Stimulated activated CD4-positive, alpha-beta T cell treated with anti-CD3 and anti-CD28 coated beads, Interleukin-1b, Interleukin-23, amount 100 ng/mL, for 24 hours (primary cell): ENCODE measurements at regions not wholly inside any gene's neighbourhood (a gene's known extent, or its start where the extent isn't known, plus 50 kb on each side); places are given as distances from the start of the nearest gene placed in this dataset.
"Not testable (repeated sequence)": the region's sequence is repeated elsewhere in the genome, so short reads cannot be mapped to it uniquely, and the experiment has no call there.

ENCODE experiments used
- DNase-seq, 4 experiments: peaks; one replicate each; pipeline ENCODE4 v3.0.0-alpha.2; 2020; ENCODE audit warnings: low read depth in 4 of 4, low spot score in 1 of 4

DNA sequence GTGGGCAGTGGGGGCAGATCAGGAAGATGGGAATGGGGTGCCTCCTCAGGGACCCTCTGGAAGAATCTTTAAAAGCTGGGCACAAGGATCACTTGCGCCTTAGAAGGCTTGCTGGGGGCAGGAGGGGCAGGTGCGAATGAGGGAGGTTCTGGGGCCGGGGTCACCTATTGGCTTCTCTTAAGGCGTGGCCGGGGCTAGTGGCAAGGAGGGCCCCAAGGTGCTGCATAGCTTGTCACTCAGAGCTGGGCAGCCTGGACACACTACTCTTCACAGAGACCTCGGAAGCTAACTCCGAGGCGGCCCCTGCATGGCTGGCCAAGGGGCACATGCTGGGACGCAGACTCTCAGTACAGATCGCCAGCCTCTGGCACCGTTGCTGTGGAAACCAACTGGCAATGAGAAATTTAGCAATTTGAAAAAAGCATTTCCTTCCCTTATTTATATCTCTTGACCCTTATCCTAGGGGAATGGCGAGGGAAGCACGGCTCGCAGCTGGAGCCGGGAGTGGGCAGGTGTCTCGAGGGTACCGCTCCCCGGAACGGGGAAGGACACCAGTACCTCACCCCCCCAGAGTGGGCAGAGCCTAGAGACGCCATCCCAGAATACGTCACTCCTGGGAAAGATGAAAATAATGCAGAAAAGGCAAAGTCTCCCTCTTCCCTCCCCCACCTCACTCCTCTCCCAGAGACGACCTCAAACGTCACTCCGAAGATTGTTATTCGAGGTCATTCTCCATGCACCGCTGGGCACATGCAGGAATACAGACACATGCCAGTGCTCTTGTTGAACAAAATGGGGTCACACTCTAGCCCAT is 188.1 kb downstream of the CTTN start:
- no peak for DNase-seq

DNA sequence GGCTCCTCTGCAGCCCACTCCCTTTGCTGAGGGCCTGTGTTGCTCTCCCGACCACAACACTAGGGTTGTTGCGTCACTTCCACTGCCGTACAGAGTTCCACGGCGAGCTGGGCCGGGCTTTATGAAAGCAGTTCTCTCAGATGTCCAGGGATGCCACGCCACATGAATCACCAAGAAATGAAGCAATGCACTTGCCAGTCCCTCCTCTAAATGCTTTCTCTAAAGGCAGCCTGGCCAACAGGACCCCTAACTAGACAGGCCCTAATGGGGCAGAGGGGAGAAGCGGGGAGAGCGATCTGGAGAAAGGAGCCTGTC is 188.7 kb downstream of the CTTN start:
- no peak for DNase-seq

DNA sequence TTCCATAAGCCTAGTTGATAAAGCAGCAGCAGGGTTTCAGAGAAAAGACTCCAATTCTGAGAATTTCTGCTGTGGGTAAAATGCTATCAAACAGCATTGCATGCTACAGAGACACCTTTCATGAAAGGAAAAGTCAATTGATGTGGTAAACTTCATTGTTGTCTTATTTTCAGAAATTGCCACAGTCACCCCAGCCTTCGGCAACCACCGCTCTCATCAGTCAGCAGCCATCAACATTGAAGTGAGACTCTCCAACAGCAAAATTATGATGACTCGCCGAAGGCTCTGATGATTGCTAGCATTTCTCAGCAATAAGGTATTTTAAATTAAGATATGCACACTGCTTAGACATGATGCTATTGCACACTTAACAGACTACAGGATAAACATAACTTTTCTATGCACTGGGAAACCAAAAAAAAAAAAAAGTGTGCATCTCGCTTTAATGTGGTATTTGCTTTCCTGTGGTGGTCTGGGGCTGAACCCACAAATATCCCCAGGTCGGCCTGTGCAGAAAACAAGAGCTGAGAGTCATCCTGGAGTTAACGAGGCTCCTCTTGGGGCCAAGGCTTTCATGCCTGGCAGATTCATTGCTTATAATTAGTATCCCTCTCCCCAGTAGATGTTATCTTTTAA is 192.1 kb downstream of the CTTN start:
- no peak for DNase-seq

DNA sequence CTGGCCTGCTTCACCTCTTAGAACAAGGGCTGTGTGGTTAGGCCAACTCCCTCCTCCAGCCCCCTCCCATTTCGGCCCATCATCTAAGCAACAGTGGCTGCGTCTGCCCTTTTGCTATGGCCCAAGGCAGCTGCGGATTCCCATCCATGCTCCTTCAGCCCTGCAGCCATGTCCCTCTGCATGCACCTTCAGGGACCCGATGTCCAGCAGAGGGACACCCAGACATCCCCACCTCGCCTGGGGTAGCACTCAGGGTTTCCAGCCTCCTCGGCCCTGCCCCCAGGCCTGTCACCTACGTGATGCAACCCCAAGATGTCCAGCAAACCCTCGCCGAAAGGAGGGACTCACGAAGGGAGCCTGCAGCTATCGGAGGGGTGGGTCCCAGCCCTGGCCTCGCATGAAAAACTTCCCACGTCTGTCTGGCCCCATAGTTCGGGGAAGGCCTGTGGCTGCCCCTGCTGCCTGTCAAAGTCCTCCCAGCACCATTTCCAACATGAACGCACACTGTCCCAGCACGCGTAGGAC is 194.4 kb downstream of the CTTN start:
- DNase-seq = no peak

DNA sequence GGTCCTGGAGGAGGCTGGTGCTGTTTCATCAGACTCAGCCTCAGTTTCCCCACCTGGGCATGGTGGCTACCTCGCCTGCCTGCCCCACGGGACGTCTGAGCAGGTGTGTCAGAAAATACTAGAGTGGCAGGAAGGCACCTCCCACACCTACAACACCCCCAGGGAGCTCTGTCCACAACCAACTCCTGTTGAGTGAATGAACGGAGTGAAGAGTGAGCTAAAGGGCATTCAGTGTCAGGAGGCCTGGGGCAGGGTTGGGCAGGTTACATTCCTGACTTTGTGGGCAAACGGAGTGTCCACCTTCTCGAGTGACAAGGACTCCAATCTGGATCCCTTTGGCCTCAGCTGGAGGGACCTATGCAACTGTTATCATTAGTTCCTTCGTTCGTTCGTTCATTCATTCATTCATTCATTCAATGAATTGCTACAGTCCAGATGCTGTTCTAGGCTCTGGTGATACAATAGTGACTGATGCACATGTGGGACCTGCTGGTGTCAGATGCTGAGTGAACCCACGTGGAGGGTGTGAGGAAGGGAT is 195.2 kb downstream of the CTTN start:
- DNase-seq = no peak

DNA sequence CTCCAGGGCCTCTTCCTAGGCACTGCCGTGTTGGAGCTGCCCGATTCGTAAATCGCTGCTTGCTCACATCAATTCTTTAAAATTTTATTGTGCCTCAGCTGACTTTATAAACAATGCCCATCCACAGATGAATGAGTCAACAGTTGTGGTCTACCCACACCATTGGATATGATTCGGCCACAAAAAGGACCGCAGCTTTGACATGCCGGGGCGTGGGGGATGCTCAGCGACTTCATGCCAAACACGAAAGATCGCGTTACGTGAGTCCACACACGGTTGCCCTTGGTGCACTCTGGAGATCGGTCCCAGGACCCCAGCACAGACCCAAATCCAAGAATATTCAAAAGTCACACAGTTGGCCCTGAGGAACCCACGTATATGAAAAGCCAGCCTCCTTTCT is 195.7 kb downstream of the CTTN start:
- no peak for DNase-seq

DNA sequence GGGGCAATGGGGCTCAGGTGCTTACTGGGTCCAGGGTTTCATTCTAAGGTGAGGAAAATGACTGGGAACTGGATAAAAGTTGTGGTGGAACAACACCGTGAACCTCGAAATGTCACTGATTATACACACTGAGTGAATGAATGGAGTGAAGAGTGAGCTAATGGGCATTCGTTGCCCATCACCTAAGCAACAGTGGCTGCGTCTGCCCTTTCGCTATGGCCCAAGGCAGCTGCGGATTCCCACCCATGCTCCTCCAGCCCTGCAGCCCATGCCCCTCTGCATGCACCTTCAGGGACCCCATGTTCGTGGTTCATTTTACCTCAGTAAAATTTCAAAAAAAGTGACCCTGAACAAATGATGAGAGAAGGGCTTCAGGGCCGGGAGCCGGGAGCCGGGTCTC is 196.3 kb downstream of the CTTN start:
- no peak for DNase-seq

DNA sequence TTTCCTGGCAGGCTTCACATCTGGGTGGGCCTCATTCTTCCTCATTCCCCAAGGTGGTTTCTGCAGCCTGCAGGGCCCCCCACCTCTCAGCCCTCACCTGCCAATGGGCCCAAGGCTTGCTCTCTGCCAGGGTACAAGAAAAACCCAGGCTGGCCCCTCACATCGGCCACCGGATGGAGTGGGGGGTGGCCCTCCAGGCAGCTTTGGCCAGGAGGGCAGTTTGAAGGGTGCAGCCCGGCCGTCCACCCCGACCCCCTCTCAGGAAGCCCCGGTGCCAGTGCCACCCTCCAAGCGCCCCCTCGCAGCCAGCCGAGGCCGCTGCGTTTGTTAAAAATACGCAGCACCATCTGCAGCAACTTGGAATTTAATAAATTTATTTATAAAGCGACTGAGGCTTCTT is 196.7 kb downstream of the CTTN start:
- no peak for DNase-seq

DNA sequence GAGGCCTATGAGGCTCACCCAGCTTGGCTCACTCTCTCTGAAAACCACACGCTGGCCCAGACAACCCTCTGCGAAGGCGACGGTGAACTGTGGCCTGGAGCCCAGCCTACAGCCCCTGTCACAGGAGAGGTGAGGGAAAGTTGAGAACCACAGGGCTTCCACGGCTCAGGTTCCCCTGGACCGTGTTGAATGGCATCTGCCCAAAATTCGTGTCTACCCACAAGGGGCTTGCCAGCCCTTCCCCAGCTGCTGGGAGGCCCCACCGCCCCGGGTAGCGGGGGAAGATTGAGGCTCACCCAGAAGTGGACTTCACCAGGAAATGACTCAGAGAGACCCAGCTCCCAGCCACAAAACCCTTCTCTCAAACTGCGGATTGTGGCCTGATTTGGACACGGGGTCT is 197.1 kb downstream of the CTTN start:
- no peak for DNase-seq

DNA sequence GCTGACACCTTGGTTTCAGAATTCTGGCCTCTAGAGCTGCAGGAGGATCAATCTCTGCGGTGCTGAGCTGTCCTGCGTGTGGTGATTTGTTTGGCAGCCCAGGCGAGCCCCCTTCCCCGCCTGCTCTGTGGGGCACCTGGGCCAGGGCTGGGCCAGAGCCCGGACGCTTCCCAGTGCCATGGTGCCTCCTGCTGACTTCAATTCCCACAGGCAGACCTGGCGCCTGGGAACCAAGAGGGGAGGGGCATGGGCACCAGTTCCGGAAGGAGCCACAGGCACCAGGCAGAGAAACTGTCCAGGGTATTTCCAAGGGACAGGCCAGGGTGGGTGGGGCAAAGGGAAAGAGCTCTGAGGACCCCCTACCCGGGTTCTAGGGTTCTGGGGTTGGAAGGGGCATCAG is 197.8 kb downstream of the CTTN start:
- DNase-seq = no peak

DNA sequence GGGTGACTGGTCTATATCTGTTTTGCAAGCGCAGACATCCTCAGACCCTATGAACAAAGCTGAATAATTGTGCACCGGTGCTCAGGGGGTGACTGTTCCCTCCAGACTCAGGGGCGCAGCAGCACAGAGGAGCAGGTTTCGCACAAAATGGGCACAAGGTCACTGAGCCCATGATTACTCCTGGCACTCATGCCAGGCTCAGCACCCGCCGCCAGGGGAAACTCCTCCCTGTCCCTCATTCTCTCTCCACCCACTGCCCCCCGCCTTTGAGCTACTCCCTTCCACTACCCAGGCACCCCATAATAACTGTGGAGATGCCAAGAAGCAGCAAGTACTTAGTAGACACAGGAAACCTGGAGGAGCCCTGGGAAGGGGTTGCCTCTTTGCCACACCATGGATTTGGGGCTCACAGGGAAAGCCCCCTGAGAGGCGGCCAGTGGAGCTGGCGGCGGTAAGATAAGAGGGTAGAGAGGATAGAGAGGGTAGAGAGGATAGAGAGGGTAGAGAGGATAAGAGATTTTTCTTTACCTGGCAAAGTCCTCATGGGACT is 198.8 kb downstream of the CTTN start:
- DNase-seq = no peak

DNA sequence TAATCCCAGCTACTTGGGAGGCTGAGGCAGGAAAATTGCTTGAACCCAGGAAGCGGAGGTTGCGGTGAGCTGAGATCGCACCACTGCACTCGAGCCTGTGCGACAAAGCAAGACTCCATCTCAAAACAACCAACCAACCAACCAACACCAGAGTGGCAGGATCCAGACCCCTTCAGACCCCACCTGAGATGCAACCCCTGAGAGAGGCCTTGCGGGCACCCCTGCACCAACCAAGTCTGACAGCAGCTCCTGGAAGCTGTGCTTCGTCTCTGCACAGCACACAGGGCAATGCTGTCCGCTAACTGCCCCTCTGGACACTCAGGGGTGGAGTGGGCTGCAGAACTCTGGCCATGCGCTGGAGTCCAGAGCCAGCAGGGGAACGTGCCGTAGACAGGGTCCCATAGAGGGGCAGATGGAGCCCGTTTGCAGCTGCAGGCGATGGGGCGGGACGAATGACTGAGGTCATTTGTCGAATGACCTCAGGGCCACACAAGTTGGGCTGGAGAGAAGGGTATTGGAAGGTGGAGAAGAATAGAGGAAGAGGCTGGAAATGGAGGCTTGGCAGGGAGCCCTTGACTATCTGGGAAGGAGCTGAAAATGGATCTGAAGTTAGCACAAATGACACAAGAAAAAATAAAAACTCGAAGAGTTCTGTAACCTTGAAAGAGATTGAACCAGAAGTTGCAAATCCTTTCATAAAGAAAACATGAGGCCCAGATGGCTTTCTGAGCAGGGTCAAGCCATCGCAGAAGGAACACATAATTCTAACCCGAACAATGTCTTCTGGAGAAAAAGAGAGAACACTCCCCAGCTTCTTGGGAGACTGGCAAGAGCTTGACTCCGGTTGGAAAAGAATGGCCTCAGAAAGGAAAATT is 199.7 kb downstream of the CTTN start:
- no peak for DNase-seq

DNA sequence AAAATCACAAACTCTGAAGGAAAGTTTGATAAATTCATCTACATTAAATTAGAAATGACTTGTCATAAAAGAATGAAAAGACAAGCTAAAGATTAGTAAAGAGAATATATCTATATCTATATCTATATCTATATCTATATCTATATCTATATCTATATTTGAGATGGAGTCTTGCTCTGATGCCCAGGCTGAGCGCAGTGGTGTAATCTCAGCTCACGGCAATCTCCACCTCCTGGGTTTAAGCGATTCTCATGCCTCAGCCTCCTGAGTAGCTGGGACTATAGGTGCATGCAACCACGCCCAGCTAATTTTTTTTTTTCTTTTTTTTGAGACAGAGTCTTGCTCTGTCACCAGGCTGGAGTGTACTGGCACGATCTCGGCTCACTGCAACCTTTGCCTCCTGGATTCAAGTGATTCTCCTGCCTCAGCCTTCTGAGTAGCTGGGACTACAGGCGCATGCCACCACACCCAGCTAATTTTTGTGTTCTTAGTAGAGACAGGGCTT is 202.6 kb downstream of the CTTN start:
- DNase-seq = not testable (repeated sequence)

DNA sequence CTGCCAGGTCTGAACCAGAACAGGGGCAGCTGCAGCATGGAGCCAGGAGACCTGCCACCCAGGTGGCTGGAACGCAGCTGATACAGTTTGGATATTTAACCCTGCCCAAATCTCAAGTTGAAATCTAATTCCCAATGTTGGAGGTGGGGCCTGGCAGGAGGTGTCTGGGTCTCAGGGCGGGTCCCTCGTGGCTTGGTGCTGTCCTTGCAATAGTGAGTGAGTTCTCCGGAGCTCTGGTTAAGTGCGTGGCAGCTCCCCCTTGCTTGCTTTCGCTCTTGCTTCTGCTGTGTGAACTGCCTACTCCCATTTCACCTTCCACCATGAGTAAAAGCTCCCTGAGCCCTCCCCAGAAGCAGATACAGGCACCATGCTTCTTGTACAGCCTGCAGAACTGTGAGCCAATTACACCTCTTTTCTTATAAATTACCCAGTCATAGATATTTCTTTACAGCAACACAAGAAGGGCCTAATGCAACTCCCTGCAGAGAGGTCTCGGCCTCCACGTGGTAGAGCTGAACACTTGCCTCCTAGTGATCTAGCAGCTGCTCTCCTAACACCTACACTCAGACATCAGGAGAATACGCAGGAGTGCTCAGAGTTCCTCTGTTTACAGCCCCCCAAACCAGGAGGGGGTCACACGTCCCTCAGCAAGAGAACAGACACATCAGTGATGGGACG is 203.7 kb downstream of the CTTN start:
- DNase-seq = no peak

DNA sequence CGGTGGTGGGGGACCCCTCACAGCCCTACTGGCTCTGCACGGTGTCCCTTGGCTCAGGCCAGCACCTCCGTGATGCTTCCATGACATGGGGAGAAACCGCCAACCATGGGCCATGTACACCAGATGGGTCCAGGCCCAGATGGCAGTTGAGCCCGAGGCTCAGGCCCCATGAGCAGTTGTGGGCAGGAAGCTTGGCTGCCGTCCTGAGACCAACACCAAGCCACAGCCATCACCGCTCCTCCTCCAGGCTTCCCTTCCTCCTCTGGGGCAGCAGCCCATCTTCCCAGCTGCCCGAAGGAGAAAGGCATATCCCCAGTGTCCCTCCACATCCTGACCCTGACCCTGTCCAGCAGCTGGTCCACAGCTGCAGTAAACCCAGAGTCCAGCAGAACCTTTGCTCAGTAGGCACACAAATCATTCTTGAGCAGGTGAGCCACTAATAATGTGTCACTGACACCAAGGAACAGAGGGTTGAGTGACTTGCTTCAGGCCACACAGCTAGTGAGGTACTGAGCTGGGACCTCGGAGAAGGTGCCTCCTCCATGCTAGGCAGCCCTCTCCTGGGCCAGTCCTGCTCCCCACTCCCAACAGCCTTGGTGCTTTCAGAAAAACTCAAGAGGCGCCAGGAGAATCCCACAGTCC is 204.9 kb downstream of the CTTN start:
- DNase-seq = no peak

DNA sequence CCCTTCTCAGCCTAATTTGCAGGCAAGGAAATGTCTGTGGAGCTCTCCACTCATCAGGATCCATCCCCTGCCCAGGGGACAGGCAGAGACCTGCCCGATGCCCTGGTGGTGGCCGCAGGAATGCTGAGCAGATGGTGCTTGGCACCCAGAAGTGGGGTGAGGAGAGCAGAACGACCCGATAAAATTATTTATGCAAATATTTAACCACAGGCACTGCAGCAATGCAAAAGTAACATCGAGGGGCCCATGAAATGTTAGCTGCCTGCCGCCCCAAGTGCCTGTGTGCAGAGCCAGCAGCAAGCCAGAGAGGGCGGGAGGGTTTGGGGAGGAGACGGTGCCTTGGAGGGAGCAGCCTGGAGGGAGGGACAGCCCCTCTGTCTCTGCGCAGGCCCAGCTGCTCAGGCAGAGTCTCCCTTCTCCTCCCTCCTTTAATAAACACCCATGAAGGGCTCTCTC is 205.5 kb downstream of the CTTN start:
- no peak for DNase-seq

DNA sequence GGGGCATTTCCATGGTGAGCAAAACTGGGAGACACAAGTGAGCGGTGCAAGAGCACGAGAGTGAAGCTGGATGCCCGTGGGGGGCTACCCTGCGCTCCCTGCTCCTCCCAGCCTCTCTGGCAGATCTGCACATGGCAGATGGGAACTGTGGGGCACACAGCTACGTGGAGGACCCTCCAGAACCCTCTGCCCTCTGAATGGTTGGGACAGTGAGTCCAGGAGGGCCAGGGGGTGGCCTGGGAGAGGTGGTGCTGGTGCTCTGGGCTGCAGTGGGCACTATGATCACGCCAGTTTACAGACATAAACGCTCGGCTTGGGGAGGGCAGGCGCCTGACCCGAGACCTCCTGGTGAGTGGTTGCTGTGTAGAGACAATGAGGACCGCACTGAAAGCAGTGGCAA is 205.9 kb downstream of the CTTN start:
- DNase-seq = no peak

DNA sequence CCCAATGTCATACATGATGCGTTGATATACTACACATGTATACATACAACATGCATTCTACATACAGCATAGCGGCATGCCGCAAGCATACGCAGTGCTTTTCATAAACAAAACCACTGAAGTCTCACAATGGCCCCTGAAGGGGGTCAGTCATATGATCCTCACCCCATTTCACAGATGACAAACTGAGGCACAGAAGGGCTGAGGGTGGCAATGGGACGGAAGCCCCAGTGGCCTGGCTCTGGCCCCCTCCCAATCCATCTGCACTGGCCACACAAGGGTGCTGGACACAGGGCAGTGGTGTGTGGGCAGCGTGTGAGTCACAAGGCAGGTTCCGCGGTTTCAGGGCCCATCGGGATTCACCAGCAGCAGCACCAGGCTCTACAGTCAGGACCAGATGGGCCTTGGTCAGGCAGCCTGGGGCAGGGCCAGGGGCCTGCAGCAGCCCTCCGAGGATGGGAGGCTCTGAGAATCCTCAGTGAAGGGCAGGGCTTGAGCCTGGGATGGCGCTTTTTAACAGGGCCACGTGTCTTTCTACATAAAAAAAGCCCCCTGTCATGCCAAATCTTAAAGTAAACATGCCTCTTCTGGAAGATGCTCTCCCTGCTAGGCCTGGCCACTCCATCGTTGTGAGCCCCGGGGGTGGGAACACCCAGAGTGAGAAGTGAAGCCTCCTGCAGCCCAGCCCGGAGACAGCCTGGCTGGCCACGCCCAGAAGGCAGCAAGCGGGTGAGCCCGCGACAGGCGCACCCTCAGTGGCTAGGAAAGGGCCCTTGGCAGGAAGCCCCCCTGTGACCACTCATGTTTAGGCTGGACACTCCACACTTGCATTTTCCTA is 206.5 kb downstream of the CTTN start:
- no peak for DNase-seq

DNA sequence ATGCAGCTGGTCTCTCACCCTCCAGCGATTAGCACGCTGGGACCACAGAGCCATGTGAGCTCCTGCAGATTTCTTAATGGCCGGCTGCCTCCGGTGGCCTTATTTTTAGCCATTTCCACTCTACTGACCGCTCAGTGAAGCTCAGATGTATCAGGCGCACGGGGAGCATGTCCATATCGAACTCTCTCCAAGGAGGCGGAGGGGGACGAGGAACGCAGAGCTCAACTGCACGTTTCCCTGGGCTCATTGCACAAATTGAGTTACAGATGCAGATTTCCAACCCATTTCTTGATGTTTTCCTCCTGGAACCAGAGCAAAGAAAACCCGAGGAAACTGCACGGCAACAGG is 207.1 kb downstream of the CTTN start:
- DNase-seq = no peak
